H1 (cell line): ENCODE measurements at regions not wholly inside any gene's neighbourhood (a gene's known extent, or its start where the extent isn't known, plus 50 kb on each side); places are given as distances from the start of the nearest gene placed in this dataset.

Experiments used
- CTCF ChIA-PET: fragments of 300-600 bp; sonication (Branson Sonifier 250); formaldehyde crosslinking; loops from one replicate; lab custom pipeline; 2021; ENCODE audit not compliant: partially characterized antibody; lab: Charles Lee
- POLR2A ChIA-PET: fragments of 300-600 bp; sonication (Branson Sonifier 250); formaldehyde crosslinking; loops from one replicate; lab custom pipeline; 2021; ENCODE audit warnings: inconsistent platforms; ENCODE audit not compliant: partially characterized antibody; lab: Charles Lee
- DNase-seq, 2 experiments: peaks; one replicate each; pipeline versions ENCODE4 v3.0.0 to v3.0.0-alpha.2; 2010 to 2022; ENCODE audit warnings: low spot score in 2 of 2, low read depth in 1 of 2, mixed read lengths in 1 of 2
- FAIRE-seq: peaks from 2 replicates; lab custom pipeline; 2011; peaks lifted over from hg19 to GRCh38; lab: Jason Lieb, UNC
- H2AFZ ChIP-seq: 2 replicates; pipeline ENCODE4 v1.8.1; 2012; ENCODE audit warnings: low read length, inconsistent platforms
- H2AK5ac ChIP-seq: 2 replicates; pipeline ENCODE4 v1.6.1; 2013; ENCODE audit warnings: low read depth, low read length
- H2BK120ac ChIP-seq: replicated peaks from 2 replicates; pipeline ENCODE3; 2013; ENCODE audit warnings: low read depth, low read length, inconsistent platforms
- H2BK12ac ChIP-seq: 2 replicates; pipeline ENCODE4 v1.6.1; 2013; ENCODE audit warnings: low read depth, low read length
- H2BK15ac ChIP-seq: 2 replicates; pipeline ENCODE4 v1.6.1; 2013; ENCODE audit warnings: low read length
- H2BK20ac ChIP-seq: 2 replicates; pipeline ENCODE4 v1.6.1; 2013; ENCODE audit warnings: low read length
- H2BK5ac ChIP-seq: 2 replicates; pipeline ENCODE4 v1.6.1; 2013; ENCODE audit warnings: low read depth, low read length
- H3K14ac ChIP-seq: 2 replicates; pipeline ENCODE4 v1.6.1; 2013; ENCODE audit warnings: inconsistent platforms; ENCODE audit not compliant: insufficient read length
- H3K18ac ChIP-seq: 2 replicates; pipeline ENCODE4 v1.6.1; 2013; ENCODE audit warnings: low read length; ENCODE audit errors: extremely low read depth
- H3K23ac ChIP-seq: 2 replicates; pipeline ENCODE4 v1.6.1; 2013; ENCODE audit warnings: inconsistent platforms; ENCODE audit not compliant: insufficient read length
- H3K23me2 ChIP-seq: 2 replicates; pipeline ENCODE4 v1.6.1; 2013; ENCODE audit warnings: low read depth, low read length
- H3K27ac ChIP-seq: 2 replicates; pipeline ENCODE4 v1.6.1; 2011; ENCODE audit warnings: low read depth, low read length, inconsistent platforms
- H3K27me3 ChIP-seq, 4 experiments: replicated peaks in 1 of 4; 1 replicate in 1 of 4; 2 replicates in 3 of 4; pipeline versions ENCODE4 v1.6.1 to v1.8.1; 2011 to 2013; ENCODE audit warnings: low read length in 3 of 4, mild to moderate bottlenecking in 3 of 4, inconsistent platforms in 2 of 4, mixed read lengths in 2 of 4, moderate library complexity in 1 of 4; ENCODE audit not compliant: control insufficient read depth in 3 of 4, insufficient read depth in 3 of 4; ENCODE audit errors: extremely low read depth in 1 of 4
- H3K36me3 ChIP-seq, 4 experiments: 2 replicates each; pipeline versions ENCODE4 v1.6.1 to v1.8.1; 2011 to 2013; ENCODE audit warnings: mild to moderate bottlenecking in 4 of 4, low read length in 3 of 4, moderate library complexity in 2 of 4, control low read depth in 1 of 4, inconsistent platforms in 1 of 4; ENCODE audit not compliant: insufficient read depth in 4 of 4, control insufficient read depth in 2 of 4
- H3K4ac ChIP-seq: replicated peaks from 2 replicates; pipeline ENCODE3; 2013; ENCODE audit warnings: low read length, low read depth, mixed read lengths, inconsistent platforms; ENCODE audit not compliant: insufficient read length
- H3K4me1 ChIP-seq, 4 experiments: replicated peaks in 1 of 4; 1 replicate in 1 of 4; 2 replicates in 3 of 4; pipeline versions ENCODE4 v1.6.1 to v1.8.1; 2011 to 2013; ENCODE audit warnings: low read length in 3 of 4, inconsistent platforms in 2 of 4, mixed read lengths in 1 of 4; ENCODE audit not compliant: insufficient read depth in 4 of 4, control insufficient read depth in 3 of 4
- H3K4me2 ChIP-seq, 2 experiments: 2 replicates each; pipeline versions ENCODE4 v1.6.1 to v1.8.1; 2011 to 2013; ENCODE audit warnings: low read depth in 2 of 2, low read length in 2 of 2, control low read depth in 1 of 2, inconsistent platforms in 1 of 2, mild to moderate bottlenecking in 1 of 2; ENCODE audit not compliant: insufficient read depth in 1 of 2
- H3K4me3 ChIP-seq, 4 experiments: fragments of 200-600, 300-600 bp in 1 of 4; sonication (generic), shearing (Covaris generic), sonication (Bioruptor Twin) in 1 of 4; 2 replicates each; pipeline versions ENCODE4 v1.5.1 to v1.8.1; 2011 to 2016; ENCODE audit warnings: low read length in 4 of 4, low read depth in 3 of 4, control low read depth in 2 of 4, inconsistent platforms in 2 of 4, mild to moderate bottlenecking in 2 of 4, mixed read lengths in 1 of 4, moderate library complexity in 1 of 4; ENCODE audit not compliant: insufficient read depth in 2 of 4; ENCODE audit errors: extremely low read depth in 1 of 4
- H3K56ac ChIP-seq: replicated peaks from 2 replicates; pipeline ENCODE3; 2013; ENCODE audit warnings: low read depth, mild to moderate bottlenecking, mixed read lengths, low read length, inconsistent platforms; ENCODE audit not compliant: insufficient read length
- H3K79me1 ChIP-seq: 2 replicates; pipeline ENCODE4 v1.6.1; 2013; ENCODE audit warnings: low read depth, low read length, control low read depth
- H3K79me2 ChIP-seq, 2 experiments: 2 replicates each; pipeline versions ENCODE4 v1.6.1 to v1.8.1; 2012 to 2013; ENCODE audit warnings: low read length in 2 of 2, mild to moderate bottlenecking in 2 of 2, inconsistent platforms in 1 of 2; ENCODE audit not compliant: insufficient read depth in 2 of 2, control insufficient read depth in 1 of 2
- H3K9ac ChIP-seq, 4 experiments: replicated peaks in 1 of 4; 1 replicate in 1 of 4; 2 replicates in 3 of 4; pipeline versions ENCODE4 v1.6.1 to v1.8.1; 2011 to 2013; ENCODE audit warnings: low read depth in 3 of 4, low read length in 3 of 4, control low read depth in 2 of 4, mild to moderate bottlenecking in 2 of 4, moderate library complexity in 2 of 4, inconsistent platforms in 1 of 4; ENCODE audit errors: extremely low read depth in 1 of 4
- H3K9me3 ChIP-seq, 2 experiments: 2 replicates each; pipeline versions ENCODE4 v1.6.1 to v1.8.1; 2012 to 2013; ENCODE audit warnings: mild to moderate bottlenecking in 2 of 2, moderate library complexity in 2 of 2, control low read depth in 1 of 2, inconsistent platforms in 1 of 2, low read depth in 1 of 2, low read length in 1 of 2, mixed read lengths in 1 of 2; ENCODE audit not compliant: insufficient read depth in 2 of 2
- H4K20me1 ChIP-seq, 2 experiments: replicated peaks in 1 of 2; 2 replicates each; pipeline versions ENCODE3 to v1.8.1; 2011 to 2013; ENCODE audit warnings: inconsistent platforms in 2 of 2, low read length in 2 of 2, mild to moderate bottlenecking in 1 of 2; ENCODE audit not compliant: insufficient read depth in 2 of 2, control insufficient read depth in 1 of 2
- H4K5ac ChIP-seq: 2 replicates; pipeline ENCODE4 v1.6.1; 2013; ENCODE audit warnings: low read length, low read depth, mixed read lengths, inconsistent platforms; ENCODE audit not compliant: insufficient read length
- H4K8ac ChIP-seq: 2 replicates; pipeline ENCODE4 v1.8.0; 2013; ENCODE audit warnings: mild to moderate bottlenecking, moderate library complexity, low read length, inconsistent platforms; ENCODE audit not compliant: insufficient read depth; ENCODE audit errors: extremely low read depth
- H4K91ac ChIP-seq: replicated peaks from 2 replicates; pipeline ENCODE3; 2013; ENCODE audit warnings: low read length, mixed read lengths, inconsistent platforms; ENCODE audit not compliant: insufficient read length
- CEBPB ChIP-seq: IDR thresholded peaks from 2 replicates; pipeline ENCODE4 v1.6.1; 2012; ENCODE audit warnings: low read depth, low read length
- HDAC2 ChIP-seq, 2 experiments: fragments of 300-600 bp in 1 of 2; sonication (generic) in 1 of 2; IDR thresholded peaks; 2 replicates each; pipeline ENCODE4 v1.6.1; 2011 to 2012; ENCODE audit warnings: low read depth in 2 of 2, low read length in 2 of 2, mild to moderate bottlenecking in 2 of 2, moderate library complexity in 2 of 2, borderline replicate concordance in 1 of 2, inconsistent platforms in 1 of 2
- JUN ChIP-seq: IDR thresholded peaks from 2 replicates; pipeline ENCODE4 v1.6.1; 2011; ENCODE audit warnings: low read depth, mild to moderate bottlenecking, improper control_type of control experiment, low read length
- NANOG ChIP-seq: IDR thresholded peaks from 2 replicates; pipeline ENCODE4 v1.6.1; 2011; ENCODE audit warnings: low read length, low read depth, mild to moderate bottlenecking, inconsistent platforms; ENCODE audit not compliant: insufficient read depth, poor library complexity, severe bottlenecking
- PHF8 ChIP-seq: fragments of 200-600 bp; sonication (generic); conservative IDR thresholded peaks from 2 replicates; pipeline ENCODE4 v1.7.1; 2012; ENCODE audit warnings: low read depth, mild to moderate bottlenecking, inconsistent platforms, low read length, moderate library complexity
- SIN3A ChIP-seq, 2 experiments: IDR thresholded peaks in 1 of 2; conservative IDR thresholded peaks in 1 of 2; 2 replicates each; pipeline ENCODE4 v1.6.1; 2011 to 2012; ENCODE audit warnings: low read length in 2 of 2, improper control_type of control experiment in 1 of 2, low read depth in 1 of 2, mild to moderate bottlenecking in 1 of 2
- TAF1 ChIP-seq: IDR thresholded peaks from 2 replicates; pipeline ENCODE4 v1.6.1; 2011; ENCODE audit warnings: mild to moderate bottlenecking, low read depth, low read length
- TCF12 ChIP-seq: IDR thresholded peaks from 2 replicates; pipeline ENCODE4 v1.6.1; 2011; ENCODE audit warnings: low read depth, mild to moderate bottlenecking, low read length
- ZNF274 ChIP-seq: IDR thresholded peaks from 2 replicates; pipeline ENCODE4 v1.7.0; 2012; ENCODE audit warnings: low read length, borderline replicate concordance; ENCODE audit errors: extremely low read depth
- WGBS, 2 experiments: shearing (Covaris generic) in 1 of 2; methylation state at CpG; one replicate each; pipeline versions ENCODE4 v1.1.6 to v1.1.7; 2013 to 2015; ENCODE audit warnings: low lambda C conversion rate in 2 of 2, mixed read lengths in 2 of 2, inconsistent platforms in 1 of 2, low coverage in 1 of 2, missing lambda C conversion rate in 1 of 2; ENCODE audit not compliant: insufficient replicate concordance in 2 of 2, insufficient coverage in 1 of 2, insufficient read length in 1 of 2; ENCODE audit errors: extremely low coverage in 1 of 2, missing lambda C conversion rate in 1 of 2; 5-methylcytosine and 5-hydroxymethylcytosine counted together
- TF ChIP-seq, protein P1 (sequence below), 3 experiments: IDR thresholded peaks; 1 replicate in 2 of 3; 2 replicates in 1 of 3; pipeline versions ENCODE4 v1.5.1 to v1.6.1; 2011; ENCODE audit warnings: low read length in 3 of 3, mild to moderate bottlenecking in 3 of 3, inconsistent platforms in 2 of 3, low read depth in 1 of 3, moderate library complexity in 1 of 3; ENCODE audit not compliant: insufficient read depth in 1 of 3; ENCODE audit errors: control extremely low read depth in 1 of 3
- TF ChIP-seq, protein P2 (sequence below): IDR thresholded peaks from 2 replicates; pipeline ENCODE4 v1.6.1; 2012; ENCODE audit warnings: inconsistent platforms

DNA sequence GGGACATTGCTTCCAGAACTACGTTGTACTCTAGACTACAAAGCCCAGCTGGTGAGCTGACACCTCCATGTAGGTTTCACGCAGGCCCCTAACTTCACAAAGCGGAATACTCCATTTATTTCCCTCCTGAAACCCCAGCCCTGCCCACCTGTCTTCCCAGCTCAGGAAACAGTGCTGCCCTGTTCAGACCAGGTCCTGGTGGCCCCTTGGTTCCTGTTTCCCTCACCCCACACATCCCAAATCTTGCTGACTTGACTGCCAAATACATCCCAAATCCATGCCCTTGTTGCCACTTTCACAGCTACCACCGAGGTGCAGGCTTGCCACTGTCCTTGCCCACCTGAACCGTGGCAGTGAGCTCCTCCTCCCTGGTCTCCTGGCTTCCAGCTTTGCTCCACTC lies 113.1 kb upstream of the PTPN1 start:
- Histone ChIP-seq H3K79me2 (no peaks in the 10 kb centered on the region), H4K91ac (no peak overlapping the region), H3K4me1 (no peaks in the 10 kb centered on the region), H3K14ac (no peak overlapping the region), H2BK12ac (no peak overlapping the region), H3K9ac (no peak overlapping the region), H3K23ac (no peak overlapping the region), H2BK120ac (no peak overlapping the region), H3K79me1 (no peaks in the 10 kb centered on the region), H3K4ac (no peak overlapping the region), H3K36me3 (no peaks in the 10 kb centered on the region), H3K9me3 (no peaks in the 10 kb centered on the region), H3K4me2 (no peak overlapping the region), H3K27me3 (no peaks in the 10 kb centered on the region), H3K27ac (no peak overlapping the region), H3K4me3 (no peak overlapping the region), H2AFZ (no peak overlapping the region), H2BK15ac (no peak overlapping the region), H3K56ac (no peak overlapping the region), H4K20me1 (no peaks in the 10 kb centered on the region), H2AK5ac (no peak overlapping the region), H2BK20ac (no peak overlapping the region; the same call in 1 of the 2 replicates), H4K8ac (no peak overlapping the region), H2BK5ac (no peak overlapping the region), H3K18ac (no peak overlapping the region), H3K23me2 (peaks cover 1% of the 10 kb centered on the region; the same call in 1 of the 2 replicates), H4K5ac (no peak overlapping the region)
- WGBS, 2 experiments: 94% methylated on average over 5 of the region's 5 CpGs; no CpG with 5 or more reads in 1 of the 2 experiments
- ChIA-PET CTCF (interaction anchor here (0.9 to 3.0 kb wide), 3 partner anchors 65 to 109 kb away, joined by 3 to 11 read pairs (median 6); no protein-coding TSS in a partner anchor), POLR2A (no interaction called here)
- DNase-seq: no peak
- no peak for FAIRE-seq
- TF ChIP-seq CEBPB: no peak
- TF ChIP-seq, protein P1, sequence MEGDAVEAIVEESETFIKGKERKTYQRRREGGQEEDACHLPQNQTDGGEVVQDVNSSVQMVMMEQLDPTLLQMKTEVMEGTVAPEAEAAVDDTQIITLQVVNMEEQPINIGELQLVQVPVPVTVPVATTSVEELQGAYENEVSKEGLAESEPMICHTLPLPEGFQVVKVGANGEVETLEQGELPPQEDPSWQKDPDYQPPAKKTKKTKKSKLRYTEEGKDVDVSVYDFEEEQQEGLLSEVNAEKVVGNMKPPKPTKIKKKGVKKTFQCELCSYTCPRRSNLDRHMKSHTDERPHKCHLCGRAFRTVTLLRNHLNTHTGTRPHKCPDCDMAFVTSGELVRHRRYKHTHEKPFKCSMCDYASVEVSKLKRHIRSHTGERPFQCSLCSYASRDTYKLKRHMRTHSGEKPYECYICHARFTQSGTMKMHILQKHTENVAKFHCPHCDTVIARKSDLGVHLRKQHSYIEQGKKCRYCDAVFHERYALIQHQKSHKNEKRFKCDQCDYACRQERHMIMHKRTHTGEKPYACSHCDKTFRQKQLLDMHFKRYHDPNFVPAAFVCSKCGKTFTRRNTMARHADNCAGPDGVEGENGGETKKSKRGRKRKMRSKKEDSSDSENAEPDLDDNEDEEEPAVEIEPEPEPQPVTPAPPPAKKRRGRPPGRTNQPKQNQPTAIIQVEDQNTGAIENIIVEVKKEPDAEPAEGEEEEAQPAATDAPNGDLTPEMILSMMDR (IDR thresholded peaks at IDR 0.05; ENCODE audit: control extremely low read depth in 1 of 3, insufficient read depth in 1 of 3, low read depth in 1 of 3, low read length in 3 of 3): no peak
- TF ChIP-seq SIN3A (conservative IDR thresholded peaks at IDR 0.05 in 1 of 2, IDR thresholded peaks at IDR 0.05 in 1 of 2; ENCODE audit: low read depth in 1 of 2, low read length in 2 of 2): no peak
- TF ChIP-seq ZNF274: no peak
- no peak for TF ChIP-seq PHF8
- TF ChIP-seq NANOG: no peak
- TF ChIP-seq HDAC2 (IDR thresholded peaks at IDR 0.05; ENCODE audit: borderline replicate concordance in 1 of 2, low read depth in 2 of 2, low read length in 2 of 2): no peak
- TF ChIP-seq JUN: no peak
- no peak for TF ChIP-seq TCF12
- TF ChIP-seq TAF1: no peak
- TF ChIP-seq, protein P2, sequence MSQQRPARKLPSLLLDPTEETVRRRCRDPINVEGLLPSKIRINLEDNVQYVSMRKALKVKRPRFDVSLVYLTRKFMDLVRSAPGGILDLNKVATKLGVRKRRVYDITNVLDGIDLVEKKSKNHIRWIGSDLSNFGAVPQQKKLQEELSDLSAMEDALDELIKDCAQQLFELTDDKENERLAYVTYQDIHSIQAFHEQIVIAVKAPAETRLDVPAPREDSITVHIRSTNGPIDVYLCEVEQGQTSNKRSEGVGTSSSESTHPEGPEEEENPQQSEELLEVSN: no peak
